ENCODE measurements at regions not wholly inside any gene's neighbourhood (a gene's known extent, or its start where the extent isn't known, plus 50 kb on each side); places are given as distances from the start of the nearest gene placed in this dataset.
"Not testable (repeated sequence)": the region's sequence is repeated elsewhere in the genome, so short reads cannot be mapped to it uniquely, and the experiment has no call there.

GRCh38 chr4:79170077-79170476 lies 155.8 kb downstream of the NAA11 start:
- no peaks in the 10 kb centered on the region for H3K36me3 Mint-ChIP-seq (ENCODE audit: low read depth)
- H3K4me3 Mint-ChIP-seq, result no peak overlapping the region
- H3K9me3 Mint-ChIP-seq, result peaks cover 18% of the 10 kb centered on the region
- no peak overlapping the region for H3K27ac Mint-ChIP-seq
- peaks cover 8% of the 10 kb centered on the region for H3K27me3 Mint-ChIP-seq (ENCODE audit: low read depth)
- TF ChIP-seq CTCF (IDR thresholded peaks at IDR 0.05; ENCODE audit: unreplicated experiment in 3 of 3), result no peak
- H3K4me1 Mint-ChIP-seq, result peaks cover 29% of the 10 kb centered on the region

DNA sequence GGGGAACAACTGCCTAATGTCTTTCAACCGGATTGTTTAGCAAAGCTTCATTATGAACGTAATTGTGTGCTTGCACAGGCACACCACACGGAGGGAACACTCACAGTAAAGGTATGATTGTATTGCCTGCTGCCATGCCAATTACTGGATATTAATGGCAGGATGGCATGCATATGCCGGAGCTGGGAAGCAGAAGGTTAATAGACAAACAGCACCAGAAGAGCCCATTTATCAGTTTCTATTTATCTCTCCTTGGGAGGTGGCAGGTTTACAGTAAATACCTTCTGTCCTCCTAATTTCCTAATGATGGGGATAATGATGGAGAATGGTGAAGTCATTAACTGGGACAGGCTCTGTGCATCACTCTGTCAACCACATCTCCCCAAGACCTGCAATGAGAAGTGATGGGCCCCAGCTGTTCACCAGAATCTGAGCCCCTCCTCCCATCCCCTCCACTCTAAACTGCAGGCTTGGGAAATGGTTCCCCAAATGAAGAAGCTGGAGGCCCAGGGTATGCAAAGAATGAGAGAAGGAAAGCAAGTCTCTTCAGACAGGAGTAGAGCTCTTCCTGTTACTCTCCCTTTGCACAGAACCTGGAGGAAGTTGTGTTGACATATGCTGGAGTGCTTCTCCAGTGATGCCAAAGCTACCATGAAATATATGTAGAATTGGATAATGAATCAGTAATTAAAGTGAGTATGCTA lies 160.8 kb downstream of the NAA11 start:
- H3K36me3 Mint-ChIP-seq (ENCODE audit: low read depth), result no peaks in the 10 kb centered on the region
- peaks cover 25% of the 10 kb centered on the region for H3K9me3 Mint-ChIP-seq
- TF ChIP-seq CTCF (IDR thresholded peaks at IDR 0.05; ENCODE audit: unreplicated experiment in 3 of 3), result no peak
- no peak overlapping the region for H3K27ac Mint-ChIP-seq
- no peaks in the 10 kb centered on the region for H3K4me1 Mint-ChIP-seq
- peaks cover 5% of the 10 kb centered on the region for H3K27me3 Mint-ChIP-seq (ENCODE audit: low read depth)
- no peak overlapping the region for H3K4me3 Mint-ChIP-seq

- Mint-ChIP-seq H3K4me3 (no peak overlapping the region), H3K27ac (no peak overlapping the region), H3K27me3 (ENCODE audit: low read depth) (no peaks in the 10 kb centered on the region), H3K4me1 (no peaks in the 10 kb centered on the region), H3K9me3 (peaks cover 19% of the 10 kb centered on the region), H3K36me3 (ENCODE audit: low read depth) (no peaks in the 10 kb centered on the region)
- no peak for TF ChIP-seq CTCF (IDR thresholded peaks at IDR 0.05; ENCODE audit: unreplicated experiment in 3 of 3)
These were observed 161.8 kb downstream of the NAA11 start for GRCh38 chr4:79163981-79164490.

GRCh38 chr4:79160962-79161361 lies 164.9 kb downstream of the NAA11 start:
- Mint-ChIP-seq H3K36me3 (ENCODE audit: low read depth) (no peaks in the 10 kb centered on the region), H3K27ac (no peak overlapping the region), H3K27me3 (ENCODE audit: low read depth) (no peaks in the 10 kb centered on the region), H3K4me1 (no peaks in the 10 kb centered on the region), H3K4me3 (no peak overlapping the region), H3K9me3 (peaks cover 14% of the 10 kb centered on the region)
- no peak for TF ChIP-seq CTCF (IDR thresholded peaks at IDR 0.05; ENCODE audit: unreplicated experiment in 3 of 3)

DNA sequence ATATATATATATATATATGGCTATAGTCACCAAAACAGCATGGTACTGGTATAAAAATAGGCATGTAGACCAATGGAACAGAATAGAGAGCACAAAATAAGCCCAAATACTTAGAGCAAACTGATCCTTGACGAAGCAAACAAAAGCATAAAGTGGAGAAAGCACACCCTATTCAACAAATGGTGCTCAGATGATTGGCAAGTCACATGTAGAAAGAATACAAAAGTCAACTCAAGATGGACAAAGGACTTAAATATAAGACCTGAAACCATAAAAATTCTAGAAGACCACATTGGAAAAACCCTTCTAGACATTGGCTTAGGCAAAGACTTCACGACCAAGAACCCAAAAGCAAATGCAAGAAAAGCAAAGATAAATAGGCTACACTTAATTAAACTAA lies 167.2 kb downstream of the NAA11 start:
- peaks cover 18% of the 10 kb centered on the region for H3K9me3 Mint-ChIP-seq
- not testable (repeated sequence) for H3K4me1 Mint-ChIP-seq; H3K36me3 Mint-ChIP-seq (ENCODE audit: low read depth); H3K27me3 Mint-ChIP-seq (ENCODE audit: low read depth); H3K4me3 Mint-ChIP-seq; H3K27ac Mint-ChIP-seq

- H3K27me3 Mint-ChIP-seq (ENCODE audit: low read depth), result no peaks in the 10 kb centered on the region
- no peak overlapping the region for H3K4me3 Mint-ChIP-seq
- no peaks in the 10 kb centered on the region for H3K4me1 Mint-ChIP-seq
- no peak for TF ChIP-seq CTCF (IDR thresholded peaks at IDR 0.05; ENCODE audit: unreplicated experiment in 3 of 3)
- H3K9me3 Mint-ChIP-seq, result peaks cover 22% of the 10 kb centered on the region
- H3K27ac Mint-ChIP-seq, result no peak overlapping the region
- no peaks in the 10 kb centered on the region for H3K36me3 Mint-ChIP-seq (ENCODE audit: low read depth)
These were observed 170.5 kb downstream of the NAA11 start for GRCh38 chr4:79155336-79155735.
